CD4-positive, alpha-beta memory T cell (primary cell): ENCODE measurements at regions not wholly inside any gene's neighbourhood (a gene's known extent, or its start where the extent isn't known, plus 50 kb on each side); places are given as distances from the start of the nearest gene placed in this dataset.

Source experiments
- CTCF ChIA-PET: fragments of 350-600 bp; sonication (Branson Sonifier 250); formaldehyde crosslinking; loops from one replicate; lab custom pipeline; 2021; ENCODE audit warnings: inconsistent platforms; ENCODE audit not compliant: partially characterized antibody; lab: Charles Lee
- POLR2A ChIA-PET: fragments of 350-600 bp; sonication (Branson Sonifier 250); formaldehyde crosslinking; loops from one replicate; lab custom pipeline; 2021; ENCODE audit not compliant: partially characterized antibody; lab: Charles Lee
- DNase-seq, 5 donors: peaks; one replicate each; pipeline versions ENCODE4 v3.0.0 to v3.0.0-alpha.2; 2020 to 2022; ENCODE audit warnings: mixed read lengths in 1 of 5
- H3K27ac ChIP-seq: one replicate; pipeline ENCODE4 v1.7.0; 2013; ENCODE audit warnings: low read depth, low read length
- H3K27me3 ChIP-seq: 2 replicates; pipeline ENCODE4 v1.7.0; 2013; ENCODE audit warnings: mild to moderate bottlenecking, low read length, moderate library complexity; ENCODE audit not compliant: insufficient read depth
- H3K36me3 ChIP-seq: 2 replicates; pipeline ENCODE4 v1.7.0; 2013; ENCODE audit warnings: mild to moderate bottlenecking, low read length, moderate library complexity; ENCODE audit not compliant: insufficient read depth
- H3K4me1 ChIP-seq: 2 replicates; pipeline ENCODE4 v1.7.0; 2013; ENCODE audit warnings: mild to moderate bottlenecking, low read length, moderate library complexity; ENCODE audit not compliant: insufficient read depth
- H3K4me3 ChIP-seq, 2 donors: one replicate each; pipeline ENCODE4 v1.7.0; 2013; ENCODE audit warnings: low read length in 2 of 2, mild to moderate bottlenecking in 1 of 2
- H3K9me3 ChIP-seq, 2 donors: one replicate each; pipeline ENCODE4 v1.7.0; 2013; ENCODE audit warnings: low read length in 2 of 2, control low read depth in 1 of 2; ENCODE audit not compliant: control insufficient read depth in 1 of 2
- H3K27ac Mint-ChIP-seq, 7 donors: one replicate each; pipeline ENCODE4 v1.8.0; 2020 to 2021; ENCODE audit warnings: mixed read lengths in 7 of 7, mild to moderate bottlenecking in 6 of 7, inconsistent platforms in 3 of 7, moderate library complexity in 3 of 7
- H3K27me3 Mint-ChIP-seq, 2 donors: one replicate each; pipeline ENCODE4 v1.8.0; 2020 to 2021; ENCODE audit warnings: mixed read lengths in 2 of 2
- H3K36me3 Mint-ChIP-seq, 2 donors: one replicate each; pipeline ENCODE4 v1.8.0; 2020 to 2021; ENCODE audit warnings: mixed read lengths in 2 of 2, inconsistent platforms in 1 of 2, mild to moderate bottlenecking in 1 of 2
- H3K4me1 Mint-ChIP-seq, 4 donors: one replicate each; pipeline ENCODE4 v1.8.0; 2020 to 2021; ENCODE audit warnings: mixed read lengths in 4 of 4, mild to moderate bottlenecking in 1 of 4
- H3K4me3 Mint-ChIP-seq, 8 donors: one replicate each; pipeline ENCODE4 v1.8.0; 2020 to 2021; ENCODE audit warnings: mixed read lengths in 8 of 8, mild to moderate bottlenecking in 7 of 8, moderate library complexity in 6 of 8, inconsistent platforms in 3 of 8
- H3K9me3 Mint-ChIP-seq, 8 donors: one replicate each; pipeline ENCODE4 v1.8.0; 2020 to 2021; ENCODE audit warnings: mixed read lengths in 8 of 8, mild to moderate bottlenecking in 5 of 8, inconsistent platforms in 3 of 8, moderate library complexity in 1 of 8
- intact Hi-C: fragments of 100-400 bp; cut with micrococcal nuclease; formaldehyde crosslinking; loops from one replicate; pipeline ENCODE4 v1.15.1; 2023

DNA sequence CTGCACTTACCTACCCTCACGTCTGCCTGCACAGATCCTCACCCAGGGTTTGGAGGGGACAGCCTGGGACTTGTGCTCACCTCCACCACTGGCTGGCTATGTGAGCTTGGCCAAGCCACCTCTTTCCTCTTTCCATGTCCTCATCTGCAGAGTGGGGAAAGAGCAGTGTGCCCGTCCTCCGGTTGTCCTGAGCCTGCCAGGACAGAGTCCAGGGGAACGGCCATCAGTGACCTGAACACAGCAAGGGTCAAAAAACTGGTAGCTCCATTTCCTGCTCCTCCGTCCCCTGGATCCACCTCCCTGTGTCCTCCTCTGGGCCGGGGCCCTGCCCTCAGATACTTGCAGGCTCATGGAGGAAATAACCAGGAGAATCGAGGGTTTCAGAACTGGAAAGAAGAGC lies 187.7 kb downstream of the OLFM1 start:
- Mint-ChIP-seq H3K4me1 (no peaks in the 10 kb centered on the region), H3K27me3 (peaks cover 8 to 17% of the 10 kb centered on the region in 2 donors), H3K36me3 (no peaks in the 10 kb centered on the region), H3K27ac (no peak overlapping the region), H3K9me3 (peaks cover 0 to 2% (median 0%) of the 10 kb centered on the region in 8 donors), H3K4me3 (no peak overlapping the region)
- no peaks in the 10 kb centered on the region for H3K27me3 ChIP-seq
- CTCF ChIA-PET, result no interaction called here
- intact Hi-C loops, result no loop called here
- POLR2A ChIA-PET, result no interaction called here
- no peak overlapping the region for H3K4me3 ChIP-seq
- no peak overlapping the region for H3K27ac ChIP-seq
- no peaks in the 10 kb centered on the region for H3K36me3 ChIP-seq
- H3K9me3 ChIP-seq, result no peaks in the 10 kb centered on the region
- DNase-seq, result no peak
- no peaks in the 10 kb centered on the region for H3K4me1 ChIP-seq

DNA sequence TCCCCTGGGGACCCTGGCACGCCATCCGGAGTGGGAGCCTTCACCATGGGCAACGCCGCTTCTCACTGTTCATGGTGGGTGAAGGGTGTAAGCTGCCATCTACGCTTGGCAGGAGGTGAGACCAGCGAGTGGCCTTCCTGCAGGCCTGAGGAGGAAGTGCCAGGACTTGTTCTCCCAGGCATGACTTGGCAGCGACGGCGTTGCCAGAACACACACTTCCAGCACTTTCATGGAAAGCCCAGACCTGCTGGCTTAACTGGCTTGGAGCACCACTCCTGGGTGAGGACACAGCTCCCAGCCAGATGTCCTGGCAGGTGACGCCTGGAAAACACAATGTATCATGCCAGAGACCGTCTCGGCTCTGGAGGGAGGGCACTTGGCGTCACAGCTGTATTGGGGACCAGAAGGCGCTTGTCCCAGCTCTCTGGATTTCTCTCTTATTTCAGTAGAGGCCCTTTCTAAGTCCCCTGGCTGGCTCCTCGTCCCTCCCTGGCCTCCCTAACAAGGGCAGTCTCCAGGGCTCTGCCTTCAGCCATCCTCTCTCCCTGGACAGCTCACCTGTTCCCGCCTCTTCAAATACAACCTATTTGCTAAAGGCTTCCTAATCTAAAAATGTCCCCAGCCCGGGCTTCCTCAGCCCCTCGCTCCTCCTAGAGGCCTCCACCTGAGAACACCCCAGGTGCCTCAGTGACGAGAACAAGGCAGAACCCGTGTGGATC lies 188.3 kb downstream of the OLFM1 start:
- ChIA-PET CTCF (no interaction called here), POLR2A (no interaction called here)
- Mint-ChIP-seq H3K4me1 (no peaks in the 10 kb centered on the region), H3K27me3 (peaks cover 8 to 17% of the 10 kb centered on the region in 2 donors), H3K9me3 (peaks cover 0 to 2% (median 0%) of the 10 kb centered on the region in 8 donors), H3K4me3 (no peak overlapping the region), H3K36me3 (no peaks in the 10 kb centered on the region), H3K27ac (no peak overlapping the region)
- Histone ChIP-seq H3K27me3 (no peaks in the 10 kb centered on the region), H3K36me3 (no peaks in the 10 kb centered on the region), H3K4me3 (no peak overlapping the region), H3K9me3 (no peaks in the 10 kb centered on the region), H3K4me1 (no peaks in the 10 kb centered on the region), H3K27ac (no peak overlapping the region)
- intact Hi-C loops, result no loop called here
- no peak for DNase-seq

DNA sequence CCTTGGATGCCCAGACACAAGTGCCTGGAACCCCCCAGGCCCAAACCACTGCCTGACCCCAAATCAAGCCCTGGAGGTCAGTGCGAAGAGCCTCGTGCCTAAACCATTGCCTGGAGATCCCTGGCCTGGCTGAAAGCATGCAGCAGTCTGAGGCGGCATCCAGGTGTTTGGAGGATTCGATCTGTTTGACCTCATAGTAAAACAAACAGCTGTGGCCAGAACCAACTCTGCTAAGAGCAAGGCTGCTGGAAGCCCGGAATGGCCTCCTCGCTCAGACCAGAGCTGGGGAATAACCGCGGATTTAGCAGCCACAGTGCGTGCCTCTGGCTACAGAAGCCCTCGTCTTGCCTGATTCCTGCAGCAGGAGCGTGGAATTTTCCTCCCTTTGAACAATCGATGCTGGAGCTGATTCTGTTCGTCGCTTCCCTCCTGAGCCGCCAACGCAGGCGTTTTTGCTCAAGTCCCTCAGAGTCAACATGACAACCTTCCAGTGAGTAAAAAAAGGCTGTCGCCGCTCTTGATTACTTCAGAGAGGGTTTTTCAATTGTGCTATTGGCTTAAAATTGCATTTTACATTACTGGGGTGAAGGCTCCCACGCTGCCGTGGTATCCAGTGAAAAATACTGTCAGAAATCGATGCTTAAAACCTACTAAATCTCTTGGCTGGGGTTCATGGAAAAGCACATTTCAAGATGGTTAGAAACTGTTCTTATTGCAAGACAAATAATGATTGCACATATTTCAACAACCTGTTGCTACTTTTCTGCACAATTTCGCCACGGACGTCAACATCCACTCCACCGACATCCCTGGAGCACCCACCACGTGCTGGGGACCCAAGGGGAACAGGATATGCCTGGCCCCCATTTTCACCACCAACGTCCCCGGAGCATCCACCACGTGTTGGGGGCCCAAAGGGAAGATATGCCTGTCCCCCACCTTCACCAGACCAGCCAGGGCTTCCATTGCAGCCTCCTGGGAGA lies 190.0 kb downstream of the OLFM1 start:
- H3K27ac ChIP-seq, result no peak overlapping the region
- Mint-ChIP-seq H3K27ac (no peak overlapping the region), H3K9me3 (peaks cover 0 to 2% (median 0%) of the 10 kb centered on the region in 8 donors), H3K4me3 (no peak overlapping the region), H3K27me3 (peaks cover 8 to 9% of the 10 kb centered on the region in 2 donors), H3K36me3 (no peaks in the 10 kb centered on the region), H3K4me1 (no peaks in the 10 kb centered on the region)
- intact Hi-C loops, result no loop called here
- no peaks in the 10 kb centered on the region for H3K9me3 ChIP-seq
- no peaks in the 10 kb centered on the region for H3K4me1 ChIP-seq
- no peak overlapping the region for H3K4me3 ChIP-seq
- CTCF ChIA-PET, result no interaction called here
- DNase-seq, result no peak
- H3K27me3 ChIP-seq, result no peaks in the 10 kb centered on the region
- POLR2A ChIA-PET, result no interaction called here
- no peaks in the 10 kb centered on the region for H3K36me3 ChIP-seq

DNA sequence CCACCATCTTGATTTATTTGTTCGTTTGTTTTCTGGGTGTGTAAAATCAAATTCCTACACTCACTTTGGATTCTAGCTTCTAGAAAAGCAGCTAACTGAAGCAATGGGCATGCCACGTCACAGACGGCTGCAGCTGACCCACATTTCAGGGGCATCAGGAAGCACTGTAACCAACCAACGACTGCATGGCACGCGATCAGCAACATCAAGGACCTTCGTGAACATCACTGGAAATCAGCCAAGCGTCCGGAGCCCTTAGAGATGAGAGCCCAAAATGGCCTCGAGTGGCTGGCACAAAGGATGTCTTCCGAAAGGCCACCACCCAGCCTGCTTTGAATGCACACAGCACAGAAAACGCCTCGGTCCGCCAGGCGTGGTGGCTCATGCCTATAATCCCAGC lies 191.1 kb downstream of the OLFM1 start:
- Histone ChIP-seq H3K27ac (no peak overlapping the region), H3K36me3 (no peaks in the 10 kb centered on the region), H3K27me3 (no peaks in the 10 kb centered on the region), H3K4me3 (no peak overlapping the region), H3K9me3 (no peaks in the 10 kb centered on the region), H3K4me1 (no peaks in the 10 kb centered on the region)
- Mint-ChIP-seq H3K4me3 (no peak overlapping the region), H3K9me3 (no peaks in the 10 kb centered on the region), H3K27ac (no peak overlapping the region), H3K4me1 (no peaks in the 10 kb centered on the region), H3K36me3 (no peaks in the 10 kb centered on the region), H3K27me3 (peaks cover 5 to 8% of the 10 kb centered on the region in 2 donors)
- ChIA-PET CTCF (no interaction called here), POLR2A (no interaction called here)
- intact Hi-C loops, result no loop called here
- no peak for DNase-seq

DNA sequence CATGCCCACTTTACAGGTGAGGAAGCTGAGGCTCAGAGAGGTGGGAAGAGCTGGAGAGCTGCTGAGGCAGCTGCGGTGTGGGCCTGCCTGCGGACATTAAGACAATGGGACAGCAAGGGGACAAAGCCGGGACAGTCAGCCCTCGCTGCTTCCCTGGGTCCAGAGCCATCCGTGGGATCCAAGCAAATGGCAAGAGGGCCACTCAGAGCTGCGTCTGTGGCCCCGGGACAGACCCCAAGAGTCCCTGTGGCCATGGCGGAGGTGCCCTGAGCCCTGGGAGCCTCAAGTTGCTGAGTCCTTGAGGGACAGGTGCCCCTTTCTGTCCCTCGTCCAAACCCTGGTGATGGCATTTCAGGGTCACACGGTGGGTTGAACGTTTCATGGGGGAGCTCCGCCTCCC lies 191.9 kb downstream of the OLFM1 start:
- intact Hi-C loops, result no loop called here
- Histone ChIP-seq H3K27me3 (no peaks in the 10 kb centered on the region), H3K9me3 (no peaks in the 10 kb centered on the region), H3K4me1 (no peaks in the 10 kb centered on the region), H3K36me3 (no peaks in the 10 kb centered on the region), H3K4me3 (no peak overlapping the region), H3K27ac (no peak overlapping the region)
- no peak overlapping the region for H3K4me3 Mint-ChIP-seq
- ChIA-PET POLR2A (no interaction called here), CTCF (no interaction called here)
- no peaks in the 10 kb centered on the region for H3K36me3 Mint-ChIP-seq
- DNase-seq, result no peak
- H3K27ac Mint-ChIP-seq, result no peak overlapping the region
- no peaks in the 10 kb centered on the region for H3K9me3 Mint-ChIP-seq
- H3K4me1 Mint-ChIP-seq, result no peaks in the 10 kb centered on the region
- H3K27me3 Mint-ChIP-seq, result peaks cover 4 to 5% of the 10 kb centered on the region in 2 donors

DNA sequence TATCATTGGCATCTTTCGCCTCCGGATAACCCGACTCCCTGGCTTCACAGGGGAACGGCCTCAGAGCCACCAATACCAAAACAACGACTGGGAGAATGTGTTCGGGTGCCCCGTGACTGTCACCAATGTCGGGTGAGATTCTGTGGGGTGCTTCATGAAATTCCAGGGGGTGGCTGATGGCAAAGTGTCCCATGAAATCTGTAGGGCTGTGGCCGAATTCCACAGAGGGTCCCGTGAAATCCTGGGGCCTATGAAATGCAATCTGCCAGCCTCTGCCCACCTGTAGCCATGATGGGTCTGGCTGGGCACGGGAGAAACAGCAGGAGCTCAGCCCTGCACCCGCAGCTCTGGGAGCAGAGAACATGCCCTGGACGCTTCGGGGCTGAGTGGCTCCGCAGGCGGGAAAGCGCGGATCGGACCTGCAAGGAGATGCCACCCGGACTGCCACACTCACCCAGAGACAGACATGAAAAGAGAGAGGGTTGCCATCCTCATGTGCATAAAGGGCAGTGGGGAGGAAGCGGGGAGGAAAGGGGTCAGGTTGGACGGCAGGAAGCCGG lies 192.4 kb downstream of the OLFM1 start:
- H3K4me1 Mint-ChIP-seq, result no peaks in the 10 kb centered on the region
- H3K27me3 Mint-ChIP-seq, result peaks cover 4% of the 10 kb centered on the region in 2 donors
- H3K36me3 ChIP-seq, result no peaks in the 10 kb centered on the region
- H3K27ac ChIP-seq, result no peak overlapping the region
- no peaks in the 10 kb centered on the region for H3K4me1 ChIP-seq
- H3K4me3 ChIP-seq, result no peak overlapping the region
- POLR2A ChIA-PET, result no interaction called here
- no peaks in the 10 kb centered on the region for H3K27me3 ChIP-seq
- H3K27ac Mint-ChIP-seq, result no peak overlapping the region
- H3K36me3 Mint-ChIP-seq, result no peaks in the 10 kb centered on the region
- H3K4me3 Mint-ChIP-seq, result no peak overlapping the region
- DNase-seq, result no peak
- CTCF ChIA-PET, result no interaction called here
- intact Hi-C loops, result no loop called here
- H3K9me3 ChIP-seq, result no peaks in the 10 kb centered on the region
- no peaks in the 10 kb centered on the region for H3K9me3 Mint-ChIP-seq

DNA sequence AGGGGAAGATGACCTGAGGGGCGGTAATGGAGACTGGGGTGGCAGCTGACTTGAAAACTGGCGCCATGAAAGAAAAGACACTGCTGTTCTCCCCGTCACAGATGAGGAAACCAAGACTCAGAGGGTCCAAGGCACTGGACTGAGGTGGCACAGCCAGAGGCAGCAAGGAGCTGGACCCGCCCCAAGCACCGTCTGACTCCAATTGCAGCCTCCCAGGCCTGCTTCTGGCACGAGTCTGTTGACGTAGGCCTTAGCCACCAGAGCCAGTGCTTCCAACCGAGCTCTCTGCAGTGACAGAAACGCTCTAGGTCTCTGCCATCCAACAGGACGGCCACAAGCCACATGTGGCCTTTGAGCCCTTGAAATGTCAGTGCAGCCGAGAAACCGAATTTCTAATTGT lies 193.2 kb downstream of the OLFM1 start:
- H3K36me3 ChIP-seq, result no peaks in the 10 kb centered on the region
- Mint-ChIP-seq H3K27ac (no peak overlapping the region), H3K4me1 (no peaks in the 10 kb centered on the region), H3K9me3 (no peaks in the 10 kb centered on the region), H3K4me3 (no peak overlapping the region), H3K36me3 (no peaks in the 10 kb centered on the region), H3K27me3 (peaks cover 2 to 4% of the 10 kb centered on the region in 2 donors)
- H3K9me3 ChIP-seq, result no peaks in the 10 kb centered on the region
- H3K4me1 ChIP-seq, result no peaks in the 10 kb centered on the region
- no peaks in the 10 kb centered on the region for H3K27me3 ChIP-seq
- DNase-seq, result no peak
- H3K27ac ChIP-seq, result no peak overlapping the region
- no peak overlapping the region for H3K4me3 ChIP-seq
- CTCF ChIA-PET, result no interaction called here
- POLR2A ChIA-PET, result no interaction called here
- intact Hi-C loops, result no loop called here
